PC-9 (cell line): ENCODE measurements at regions not wholly inside any gene's neighbourhood (a gene's known extent, or its start where the extent isn't known, plus 50 kb on each side); places are given as distances from the start of the nearest gene placed in this dataset.

Experiments used
- CTCF ChIP-seq: fragments of 200-600 bp; sonication (generic); conservative IDR thresholded peaks from 2 replicates; pipeline ENCODE4 v1.6.1; 2017; ENCODE audit warnings: mixed run types, antibody characterized with exemption, mild to moderate bottlenecking, moderate library complexity
- EZH2 ChIP-seq: fragments of 200-600 bp; sonication (generic); IDR thresholded peaks from 2 replicates; pipeline ENCODE4 v1.8.0; 2017; ENCODE audit warnings: antibody characterized with exemption, low read depth

DNA sequence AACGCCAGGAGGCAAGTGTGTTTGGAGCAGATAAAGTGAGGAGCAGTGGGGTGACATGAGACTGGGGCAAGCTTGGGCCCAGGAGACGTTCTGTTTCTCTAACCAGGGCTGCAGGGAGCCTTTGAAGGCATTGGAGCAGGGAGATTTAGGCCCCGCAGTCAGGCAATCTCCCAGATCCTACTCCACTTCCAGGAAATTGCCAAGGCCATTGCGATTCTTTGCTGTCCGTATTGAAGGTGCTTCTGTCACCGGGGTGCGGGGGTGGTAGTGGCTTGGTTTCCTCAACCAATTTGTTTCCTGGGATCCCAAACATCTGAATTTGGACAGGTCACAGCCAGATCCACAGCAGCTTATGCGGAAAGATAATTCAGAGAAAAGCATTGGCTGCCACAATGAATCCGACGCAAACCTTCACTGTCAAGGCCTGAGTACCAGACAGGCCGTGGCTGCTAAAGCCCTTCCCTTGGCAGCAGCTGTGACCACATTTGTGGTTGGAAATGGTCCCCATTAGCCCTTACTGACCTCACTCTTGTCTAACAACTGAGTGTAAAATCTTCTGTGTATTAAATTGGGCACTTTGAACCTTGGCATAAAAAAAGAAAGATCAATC, 385.6 kb downstream of the PTPRU start:
- TF ChIP-seq CTCF = no peak
- no peak for TF ChIP-seq EZH2
